HG02870 (cell line): ENCODE measurements at regions not wholly inside any gene's neighbourhood (a gene's known extent, or its start where the extent isn't known, plus 50 kb on each side); places are given as distances from the start of the nearest gene placed in this dataset.

Source experiments
- ATAC-seq: cut with Tn5 transposase; IDR thresholded peaks from one replicate; pipeline ENCODE4 v1.9.1; 2021; ENCODE audit warnings: mild to moderate bottlenecking, moderate library complexity; ENCODE audit not compliant: unreplicated experiment

DNA sequence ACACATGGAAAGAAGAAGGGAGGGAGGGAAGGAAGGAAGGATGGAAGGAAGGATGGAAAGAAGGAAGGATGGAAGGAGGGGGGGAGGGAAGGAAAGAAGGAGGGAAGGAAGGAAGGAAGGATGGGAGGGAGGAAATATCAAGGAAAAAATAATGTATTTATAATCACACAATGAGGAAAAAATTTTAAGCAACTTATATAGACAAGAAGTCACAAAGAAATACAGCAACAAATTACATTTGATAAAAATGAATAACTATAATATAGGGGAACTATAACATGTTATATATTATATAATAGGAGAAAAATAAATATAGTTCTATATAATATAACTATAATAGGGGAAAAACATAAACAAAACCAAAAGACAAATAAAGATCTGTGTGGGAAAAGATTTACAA is 441.8 kb downstream of the LRATD1 start:
- ATAC-seq, result no peak

DNA sequence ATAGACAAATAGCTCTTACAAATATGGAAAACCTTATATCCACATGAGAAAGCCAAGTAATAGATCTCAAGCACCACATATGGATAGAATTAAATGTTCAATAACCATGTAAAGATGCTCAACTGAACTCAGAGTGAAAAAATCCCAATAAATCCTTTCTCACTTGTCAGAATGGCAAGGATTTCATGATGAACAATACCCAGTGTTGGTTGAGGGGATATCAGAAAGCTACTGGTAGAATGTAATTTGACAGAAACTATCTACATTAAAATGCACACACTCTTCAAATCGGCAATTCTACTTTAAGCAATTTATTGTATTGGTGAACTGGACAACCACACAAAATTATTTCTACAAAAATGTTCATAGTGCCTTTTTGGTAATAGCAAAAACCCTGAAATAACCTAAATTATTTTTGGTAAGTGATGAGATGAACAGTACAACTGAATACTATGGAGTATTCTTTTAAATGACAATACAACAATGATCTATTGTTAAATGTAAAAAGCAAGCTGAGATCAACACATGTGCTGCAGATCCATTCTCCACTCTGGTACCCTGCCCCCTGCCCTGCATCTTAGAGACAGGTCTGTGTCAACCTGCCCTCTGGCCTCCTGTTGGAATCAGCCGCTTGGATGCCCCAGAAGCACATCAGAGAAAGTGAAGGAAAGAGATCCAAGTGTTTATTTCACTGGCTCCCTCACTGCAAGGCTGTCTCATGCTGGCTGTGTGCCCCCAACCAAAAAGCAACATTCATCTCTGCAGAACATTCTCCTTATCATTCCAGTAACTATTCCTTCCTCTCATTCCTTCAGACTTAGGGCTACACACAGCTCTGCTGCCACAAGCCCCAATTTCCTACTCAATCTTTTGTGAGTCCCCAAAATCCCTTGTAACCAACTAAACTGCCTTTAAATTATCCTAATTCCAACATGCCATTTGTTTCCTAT is 442.5 kb downstream of the LRATD1 start:
- no peak for ATAC-seq

DNA sequence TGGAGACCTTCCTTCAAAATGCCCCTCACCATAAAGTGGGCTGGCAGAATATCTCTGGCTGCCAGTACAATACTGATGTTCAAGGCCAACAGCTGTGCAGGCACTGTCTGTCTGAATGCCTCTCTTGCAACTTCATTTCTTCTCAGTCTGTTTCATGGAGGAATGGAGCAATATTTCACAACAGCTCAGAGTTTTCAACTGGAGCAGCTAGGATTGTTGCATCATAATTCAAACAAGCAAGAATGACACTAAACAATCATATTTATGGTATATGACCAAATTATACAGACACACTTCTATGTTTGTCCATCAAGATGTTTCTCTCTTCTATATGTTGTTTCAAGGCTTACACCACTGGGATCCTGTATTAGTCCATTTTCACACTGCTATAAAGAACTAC is 444.2 kb downstream of the LRATD1 start:
- ATAC-seq, result no peak

DNA sequence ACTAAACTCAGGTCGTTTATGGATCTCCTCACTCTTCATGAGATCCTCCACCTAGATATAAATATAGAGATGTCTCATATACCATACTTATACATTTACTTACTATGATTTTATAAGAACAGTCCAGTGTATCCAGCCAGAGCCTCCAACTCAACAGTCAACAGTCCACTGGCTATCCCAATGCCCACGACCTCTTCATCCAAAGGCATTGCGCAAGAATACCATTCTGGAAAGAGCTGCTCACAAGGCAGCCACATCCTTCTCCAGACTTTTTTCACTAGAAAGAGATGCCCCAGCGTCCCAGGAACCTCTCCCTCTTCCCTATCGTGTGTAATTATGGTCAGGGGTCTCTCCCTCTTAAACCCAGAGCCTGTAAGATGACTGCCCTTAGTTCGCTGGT is 448.8 kb downstream of the LRATD1 start:
- ATAC-seq, result no peak

DNA sequence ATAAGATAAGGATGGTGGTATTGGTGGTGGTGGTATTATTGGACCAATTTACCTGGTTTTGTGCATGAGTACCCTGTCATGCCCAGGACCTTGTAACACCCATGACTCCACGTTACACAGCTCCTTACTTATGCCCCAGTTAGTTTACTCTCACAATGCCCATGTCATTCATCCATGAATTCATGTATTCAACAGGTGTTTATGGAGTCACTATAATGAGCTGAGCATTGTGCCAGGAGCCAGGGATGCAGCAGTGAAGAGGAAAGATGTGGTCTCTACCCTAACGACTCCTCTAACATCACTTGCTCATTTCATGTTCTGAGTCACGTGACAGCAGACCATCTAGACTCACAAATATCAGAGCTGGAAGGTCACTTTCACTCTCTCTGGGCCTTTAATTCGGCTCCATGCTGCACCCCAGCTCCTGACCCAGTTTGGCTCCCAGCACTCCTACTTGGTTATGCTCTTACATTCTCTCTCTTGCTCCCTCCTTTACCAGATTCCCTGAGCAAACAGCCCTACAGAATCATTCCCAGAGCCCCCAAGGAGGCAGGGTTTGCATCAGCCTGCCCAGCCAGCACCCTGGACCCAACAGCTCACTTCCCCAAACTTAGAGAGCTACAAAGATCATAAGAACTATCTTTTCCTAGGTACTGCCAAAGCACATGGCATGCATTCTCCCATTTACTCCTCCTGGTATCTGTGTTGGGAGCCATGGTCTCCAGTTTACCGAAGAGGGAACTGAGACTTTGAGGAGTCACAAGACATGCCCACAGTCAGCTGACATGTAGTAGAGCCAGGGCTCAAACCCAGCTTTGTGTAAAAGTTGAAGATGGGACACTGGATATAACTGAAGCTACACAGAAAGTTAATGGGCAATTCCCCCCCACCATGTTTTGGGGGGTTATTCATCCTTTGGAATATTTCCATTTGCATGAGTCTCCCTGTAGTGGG is 449.9 kb downstream of the LRATD1 start:
- no peak for ATAC-seq

DNA sequence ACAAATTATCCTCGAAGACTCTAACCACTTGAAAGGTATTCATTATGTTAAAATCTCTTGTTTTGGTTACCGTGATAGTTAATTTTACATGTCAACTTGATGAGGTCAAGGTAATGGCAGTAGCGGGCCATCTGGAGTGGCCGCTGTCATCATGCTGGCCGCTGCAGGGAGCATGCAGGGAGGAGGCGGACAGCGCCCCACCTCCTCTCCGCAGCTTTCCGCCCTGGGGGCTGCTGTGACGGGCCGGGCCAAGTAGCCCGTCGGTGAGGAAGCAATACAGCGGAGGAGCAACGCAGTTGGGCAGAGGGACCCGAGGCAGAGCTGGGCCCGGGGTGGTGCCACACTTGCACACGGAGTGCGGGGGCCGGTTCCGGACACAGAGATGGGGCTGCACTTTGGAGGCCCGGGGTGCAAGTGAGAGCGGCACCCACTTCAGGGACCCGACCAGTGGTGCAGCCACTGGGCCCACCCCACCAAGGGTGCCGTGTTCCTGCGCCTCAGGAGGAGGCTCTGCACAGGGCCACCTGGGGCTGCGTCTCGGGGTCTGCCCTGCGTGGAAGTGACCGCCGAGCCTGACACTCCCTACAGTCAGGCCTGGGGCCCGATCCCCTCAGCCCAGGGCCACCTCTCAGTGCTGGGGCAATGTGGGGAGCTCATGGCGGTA is 452.4 kb downstream of the LRATD1 start:
- ATAC-seq, result no peak

DNA sequence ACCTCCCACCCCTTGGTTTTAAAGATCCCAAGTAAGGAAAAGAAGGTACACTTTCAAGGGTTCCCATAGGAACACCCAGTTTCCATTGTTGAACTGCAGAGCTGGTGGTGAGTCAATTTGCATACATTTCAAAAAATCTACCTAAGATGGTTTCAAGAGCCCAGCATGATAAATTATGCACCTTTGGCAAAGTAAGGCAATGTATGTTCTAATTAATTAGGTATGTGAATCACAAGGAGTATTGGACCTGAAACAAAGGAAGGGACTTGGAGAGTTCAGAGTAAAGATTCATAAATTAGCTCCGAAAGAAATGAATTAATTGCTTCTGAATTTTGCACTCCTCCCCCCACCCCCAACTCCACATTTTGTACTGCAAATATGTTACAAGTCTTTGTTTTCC is 459.7 kb downstream of the LRATD1 start:
- ATAC-seq, result no peak

DNA sequence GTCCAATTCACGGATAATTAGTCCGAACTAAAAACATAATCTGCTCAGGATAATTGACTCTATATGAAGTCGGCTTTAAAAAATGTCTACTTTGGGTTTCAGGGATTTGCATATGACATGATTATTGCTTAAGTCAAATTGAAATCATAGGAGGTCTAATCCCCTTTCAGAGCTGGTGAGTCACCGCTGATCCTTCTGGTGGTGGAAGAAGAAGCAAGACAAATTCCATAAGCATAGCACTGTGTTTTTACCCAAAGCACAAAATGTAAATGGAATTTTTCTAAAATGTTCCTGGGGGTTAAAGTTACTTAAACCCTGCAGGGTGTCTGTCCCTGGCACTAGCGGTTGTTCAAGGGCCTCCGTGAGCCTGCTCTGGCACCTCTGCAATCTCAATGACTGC is 460.2 kb downstream of the LRATD1 start:
- no peak for ATAC-seq

DNA sequence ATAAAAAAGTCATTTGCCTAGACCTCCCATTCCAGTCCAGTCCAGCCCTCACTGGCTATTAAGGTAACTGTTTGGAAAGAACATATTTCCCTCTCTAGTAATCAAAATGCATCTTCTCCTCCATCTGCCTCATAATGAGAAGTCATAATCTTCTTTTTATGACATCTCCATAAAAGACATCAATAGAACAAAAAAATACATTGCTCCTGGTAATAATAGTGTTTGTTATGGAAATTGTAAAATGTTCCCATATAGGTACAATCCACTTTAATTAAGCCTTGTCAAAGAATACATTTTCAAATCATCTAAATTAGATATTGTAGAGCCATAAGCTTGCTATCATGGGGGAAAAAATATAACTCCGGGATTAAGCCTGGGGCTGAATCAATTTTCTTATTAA is 461.6 kb downstream of the LRATD1 start:
- no peak for ATAC-seq

DNA sequence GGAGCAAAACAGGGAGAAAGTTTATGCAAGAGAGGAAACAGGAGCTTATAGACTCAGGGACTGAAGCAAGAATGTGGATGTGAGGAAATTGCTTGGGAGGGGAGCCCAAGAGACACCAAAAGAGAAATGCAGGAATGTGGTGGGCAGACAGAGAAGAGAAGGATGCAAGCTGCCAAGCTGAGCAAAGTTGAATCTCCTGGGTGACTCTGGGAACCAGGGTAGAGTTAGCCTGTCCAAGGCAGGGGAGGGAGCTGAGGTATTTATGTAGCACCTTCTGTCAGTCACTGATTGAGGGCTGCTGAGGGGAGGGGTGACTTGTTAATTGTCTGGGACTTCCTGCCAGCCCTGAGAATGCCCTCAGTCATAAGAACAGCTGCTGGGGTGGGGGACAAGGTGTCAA is 464.3 kb downstream of the NBAS start:
- ATAC-seq, result no peak

DNA sequence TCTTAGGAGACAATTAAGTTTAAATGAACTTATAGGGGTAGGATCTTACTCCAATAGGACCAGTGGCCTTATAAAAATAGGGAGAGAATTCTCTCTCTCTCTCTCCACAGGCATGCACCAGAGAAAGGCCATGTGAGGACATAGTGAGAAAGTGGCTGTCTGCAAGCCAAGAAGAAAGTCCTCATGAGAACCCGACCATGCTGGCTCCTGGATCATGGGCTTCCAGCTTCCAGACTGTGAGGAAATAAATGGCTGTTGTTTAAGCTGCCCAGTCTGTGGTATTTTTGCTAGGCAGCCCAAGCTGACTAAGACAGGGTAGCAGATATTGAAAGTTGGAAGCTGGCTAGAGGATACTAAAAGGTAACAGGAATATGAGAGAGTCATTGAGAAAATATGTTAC is 454.0 kb downstream of the NBAS start:
- ATAC-seq, result no peak

DNA sequence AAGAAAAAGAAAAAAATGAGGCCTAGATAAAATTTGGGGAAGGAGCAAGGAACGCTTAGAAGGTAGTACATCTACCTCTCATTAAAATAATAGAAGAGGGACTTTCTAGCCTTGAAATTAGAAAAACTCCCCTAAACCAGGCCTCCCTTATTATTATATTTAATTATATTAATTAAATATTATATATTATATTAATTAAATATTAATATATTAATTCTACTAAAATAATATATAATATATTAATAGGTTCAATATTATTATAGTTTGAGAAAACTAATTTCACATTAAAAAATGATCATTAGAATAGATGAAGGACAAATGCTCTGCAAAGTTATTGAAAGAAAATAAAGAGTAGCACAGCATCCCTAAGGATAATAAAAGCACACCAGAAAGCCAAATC is 449.4 kb downstream of the NBAS start:
- no peak for ATAC-seq

DNA sequence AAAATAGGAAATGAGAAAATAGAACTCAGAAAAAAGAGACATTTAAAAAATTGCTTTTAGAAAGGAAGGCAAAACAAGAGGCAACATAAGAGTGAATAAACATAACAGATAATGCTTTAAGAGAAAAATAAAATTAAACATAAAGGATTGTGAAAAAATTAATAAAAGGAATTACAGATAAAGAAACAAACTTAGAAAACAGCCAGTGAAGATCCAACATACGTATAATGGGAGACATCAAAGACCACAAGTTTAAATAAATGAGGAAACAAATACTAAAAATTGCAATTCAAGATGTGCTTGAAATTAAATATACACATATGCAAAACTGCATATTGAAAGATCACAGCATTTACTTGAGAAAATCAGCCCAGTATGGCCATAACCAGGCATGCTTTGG is 448.9 kb downstream of the NBAS start:
- no peak for ATAC-seq

DNA sequence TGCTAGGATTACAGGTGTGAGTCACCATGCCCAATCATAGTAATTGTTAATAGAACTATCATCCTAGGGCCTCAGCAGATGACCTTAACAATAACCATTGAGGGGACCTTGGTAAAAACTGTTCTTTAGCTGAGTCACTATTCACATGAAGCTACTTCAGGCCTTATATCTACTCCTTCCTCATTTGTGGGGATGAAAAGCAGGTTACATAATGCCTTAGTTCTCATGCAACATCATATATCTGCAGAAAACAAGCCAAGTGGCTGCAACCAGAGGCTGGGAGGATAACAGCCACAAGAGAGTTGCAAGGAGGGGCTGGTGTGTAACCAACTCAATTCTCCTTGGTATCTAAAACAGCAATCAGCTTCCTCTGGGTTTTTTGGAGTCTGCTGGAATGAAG is 445.4 kb downstream of the NBAS start:
- ATAC-seq, result no peak

DNA sequence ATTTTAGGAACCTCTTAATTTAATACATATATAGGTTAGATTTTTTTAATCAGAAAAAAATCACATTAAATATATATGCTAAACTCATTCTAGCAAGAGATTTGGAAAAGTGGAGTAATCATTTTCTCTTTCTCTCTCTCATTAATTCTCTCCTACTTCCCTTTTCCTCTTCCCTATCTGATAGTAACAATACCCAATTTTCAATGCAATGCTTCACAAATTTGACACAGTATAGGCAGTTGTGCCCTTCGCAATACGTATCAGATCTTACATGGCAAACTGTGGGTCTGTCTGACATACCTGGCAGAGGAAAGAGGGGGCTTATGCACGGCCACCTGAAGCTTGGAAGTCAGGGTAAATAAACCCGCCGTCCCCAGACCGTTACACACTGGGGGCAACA is 444.3 kb downstream of the NBAS start:
- ATAC-seq, result no peak
